Upper lobe of left lung (tissue), 4 donors: ENCODE measurements at regions not wholly inside any gene's neighbourhood (a gene's known extent, or its start where the extent isn't known, plus 50 kb on each side); places are given as distances from the start of the nearest gene placed in this dataset.

Experiments
- EP300 ChIP-seq, 4 donors: sonication (generic); formaldehyde crosslinking; IDR thresholded peaks; one replicate each; pipeline ENCODE4 v1.5.1; 2017; ENCODE audit warnings: antibody characterized with exemption in 4 of 4, control low read depth in 2 of 4
- POLR2A ChIP-seq, 4 donors: fragments of 450-650 bp; IDR thresholded peaks; one replicate each; pipeline ENCODE4 v1.5.1; 2016 to 2017; ENCODE audit warnings: antibody characterized with exemption in 4 of 4, mild to moderate bottlenecking in 2 of 4
- TF ChIP-seq, protein P1 (sequence below), 6 experiments: fragments of 450-650 bp in 4 of 6; fragments of 200-600 bp in 2 of 6; sonication (generic) in 2 of 6; IDR thresholded peaks; one replicate each; pipeline ENCODE4 v1.5.1; 2016 to 2019; ENCODE audit warnings: antibody characterized with exemption in 6 of 6

DNA sequence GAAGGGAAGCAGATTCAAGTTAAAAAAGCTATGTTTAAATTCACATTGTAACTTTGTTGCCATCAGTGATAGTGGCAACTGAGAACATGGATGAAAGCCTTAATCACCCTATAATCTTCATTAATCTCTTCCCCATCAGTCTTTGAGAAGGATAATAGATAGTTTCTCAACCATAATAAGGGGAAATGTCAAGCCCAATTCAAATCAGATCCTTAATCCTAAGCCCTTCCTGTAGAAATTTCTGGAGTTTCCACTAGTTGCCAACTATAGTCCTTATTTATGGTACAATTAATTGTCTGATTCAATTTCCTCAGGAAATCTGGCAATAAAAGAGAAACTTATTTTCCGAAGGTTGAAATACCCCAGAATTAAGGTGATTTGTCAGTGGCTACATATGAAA is 431.8 kb downstream of the ZWINT start:
- no peak for TF ChIP-seq POLR2A (IDR thresholded peaks at IDR 0.05)
- no peak for TF ChIP-seq EP300 (IDR thresholded peaks at IDR 0.05)
- TF ChIP-seq, protein P1, sequence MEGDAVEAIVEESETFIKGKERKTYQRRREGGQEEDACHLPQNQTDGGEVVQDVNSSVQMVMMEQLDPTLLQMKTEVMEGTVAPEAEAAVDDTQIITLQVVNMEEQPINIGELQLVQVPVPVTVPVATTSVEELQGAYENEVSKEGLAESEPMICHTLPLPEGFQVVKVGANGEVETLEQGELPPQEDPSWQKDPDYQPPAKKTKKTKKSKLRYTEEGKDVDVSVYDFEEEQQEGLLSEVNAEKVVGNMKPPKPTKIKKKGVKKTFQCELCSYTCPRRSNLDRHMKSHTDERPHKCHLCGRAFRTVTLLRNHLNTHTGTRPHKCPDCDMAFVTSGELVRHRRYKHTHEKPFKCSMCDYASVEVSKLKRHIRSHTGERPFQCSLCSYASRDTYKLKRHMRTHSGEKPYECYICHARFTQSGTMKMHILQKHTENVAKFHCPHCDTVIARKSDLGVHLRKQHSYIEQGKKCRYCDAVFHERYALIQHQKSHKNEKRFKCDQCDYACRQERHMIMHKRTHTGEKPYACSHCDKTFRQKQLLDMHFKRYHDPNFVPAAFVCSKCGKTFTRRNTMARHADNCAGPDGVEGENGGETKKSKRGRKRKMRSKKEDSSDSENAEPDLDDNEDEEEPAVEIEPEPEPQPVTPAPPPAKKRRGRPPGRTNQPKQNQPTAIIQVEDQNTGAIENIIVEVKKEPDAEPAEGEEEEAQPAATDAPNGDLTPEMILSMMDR (IDR thresholded peaks at IDR 0.05): no peak
